PC-3 (cell line): ENCODE measurements at regions not wholly inside any gene's neighbourhood (a gene's known extent, or its start where the extent isn't known, plus 50 kb on each side); places are given as distances from the start of the nearest gene placed in this dataset.

ENCODE experiments used
- ATAC-seq: fragments of 200-7000 bp; cut with Tn5 transposase; 2 replicates; pipeline ENCODE4 v1.9.1; 2020; ENCODE audit warnings: mild to moderate bottlenecking, moderate library complexity
- BruUV-seq: library from RNA; stranded (reverse); fragments of 400-500 nt; replicated peaks from 2 replicates; lab custom pipeline; 2021; lab: Mats Ljungman, UMichigan
- CTCF ChIA-PET: fragments of 300-600 bp; sonication (Branson Sonifier 250); formaldehyde crosslinking; loops from one replicate; lab custom pipeline; 2022; ENCODE audit warnings: antibody characterized with exemption; lab: Charles Lee
- POLR2A ChIA-PET: fragments of 300-600 bp; sonication (Branson Sonifier 250); formaldehyde crosslinking; loops from one replicate; lab custom pipeline; 2022; ENCODE audit warnings: antibody characterized with exemption; ENCODE audit not compliant: unreplicated experiment; lab: Charles Lee
- DNase-seq: peaks from one replicate; pipeline ENCODE4 v3.0.0-alpha.2; 2015
- H2AFZ ChIP-seq: fragments of 300-600 bp; sonication (generic); 2 replicates; pipeline ENCODE4 v1.6.0; 2016; ENCODE audit warnings: antibody characterized with exemption, low read length
- H3F3A ChIP-seq: fragments of 300-600 bp; sonication (generic); one replicate; pipeline ENCODE4 v1.6.0; 2017; ENCODE audit warnings: antibody characterized with exemption, low read length, control low read depth, mild to moderate bottlenecking; ENCODE audit not compliant: unreplicated experiment
- H3K27ac ChIP-seq: fragments of 300-600 bp; sonication (generic); 2 replicates; pipeline ENCODE4 v1.5.1; 2016; ENCODE audit warnings: mild to moderate bottlenecking, low read length
- H3K27me3 ChIP-seq: fragments of 300-600 bp; sonication (generic); 2 replicates; pipeline ENCODE4 v1.6.1; 2016; ENCODE audit warnings: low read length, mixed read lengths
- H3K36me3 ChIP-seq: fragments of 300-600 bp; sonication (generic); 2 replicates; pipeline ENCODE4 v1.6.1; 2016; ENCODE audit warnings: low read depth, mixed run types, low read length, mixed read lengths
- H3K4me1 ChIP-seq: fragments of 300-600 bp; sonication (generic); 2 replicates; pipeline ENCODE4 v1.5.1; 2016; ENCODE audit warnings: low read length; ENCODE audit not compliant: insufficient read depth
- H3K4me2 ChIP-seq: fragments of 300-600 bp; sonication (generic); 2 replicates; pipeline ENCODE4 v1.6.0; 2016; ENCODE audit warnings: low read length
- H3K4me3 ChIP-seq: fragments of 300-600 bp; sonication (generic); 2 replicates; pipeline ENCODE4 v1.5.1; 2016; ENCODE audit warnings: mild to moderate bottlenecking, low read length, mixed read lengths
- H3K79me2 ChIP-seq: fragments of 300-600 bp; sonication (generic); 2 replicates; pipeline ENCODE4 v1.6.1; 2017; ENCODE audit warnings: low read length, mixed read lengths
- H3K9ac ChIP-seq: fragments of 300-600 bp; sonication (generic); 2 replicates; pipeline ENCODE4 v1.6.0; 2016; ENCODE audit warnings: mild to moderate bottlenecking, low read length
- H3K9me2 ChIP-seq: fragments of 300-600 bp; sonication (generic); replicated peaks from 2 replicates; pipeline ENCODE4 v1.6.1; 2016; ENCODE audit warnings: mixed run types, low read length, mixed read lengths
- H3K9me3 ChIP-seq: fragments of 300-600 bp; sonication (generic); 2 replicates; pipeline ENCODE4 v1.6.1; 2016; ENCODE audit warnings: low read length, mixed read lengths
- H4K20me1 ChIP-seq: fragments of 300-600 bp; sonication (generic); 2 replicates; pipeline ENCODE4 v1.6.1; 2016; ENCODE audit warnings: low read length, mixed read lengths
- EZH2 ChIP-seq: fragments of 300-600 bp; sonication (generic); IDR thresholded peaks from one replicate; pipeline ENCODE4 v1.6.1; 2017; ENCODE audit warnings: antibody characterized with exemption, mild to moderate bottlenecking, low read length; ENCODE audit not compliant: unreplicated experiment
- EZH2phosphoT487 ChIP-seq: fragments of 300-600 bp; sonication (generic); IDR thresholded peaks from 2 replicates; pipeline ENCODE4 v1.6.1; 2018; ENCODE audit warnings: mild to moderate bottlenecking, antibody characterized with exemption, low read length, borderline replicate concordance
- intact Hi-C: fragments of 100-400 bp; cut with micrococcal nuclease; formaldehyde crosslinking; loops from 2 replicates; pipeline ENCODE4 v1.9.0; 2023
- TF ChIP-seq, protein P1 (sequence below): fragments of 300-600 bp; sonication (generic); conservative IDR thresholded peaks from 2 replicates; pipeline ENCODE4 v1.5.1; 2017; ENCODE audit warnings: antibody characterized with exemption, low read depth, mild to moderate bottlenecking, low read length

DNA sequence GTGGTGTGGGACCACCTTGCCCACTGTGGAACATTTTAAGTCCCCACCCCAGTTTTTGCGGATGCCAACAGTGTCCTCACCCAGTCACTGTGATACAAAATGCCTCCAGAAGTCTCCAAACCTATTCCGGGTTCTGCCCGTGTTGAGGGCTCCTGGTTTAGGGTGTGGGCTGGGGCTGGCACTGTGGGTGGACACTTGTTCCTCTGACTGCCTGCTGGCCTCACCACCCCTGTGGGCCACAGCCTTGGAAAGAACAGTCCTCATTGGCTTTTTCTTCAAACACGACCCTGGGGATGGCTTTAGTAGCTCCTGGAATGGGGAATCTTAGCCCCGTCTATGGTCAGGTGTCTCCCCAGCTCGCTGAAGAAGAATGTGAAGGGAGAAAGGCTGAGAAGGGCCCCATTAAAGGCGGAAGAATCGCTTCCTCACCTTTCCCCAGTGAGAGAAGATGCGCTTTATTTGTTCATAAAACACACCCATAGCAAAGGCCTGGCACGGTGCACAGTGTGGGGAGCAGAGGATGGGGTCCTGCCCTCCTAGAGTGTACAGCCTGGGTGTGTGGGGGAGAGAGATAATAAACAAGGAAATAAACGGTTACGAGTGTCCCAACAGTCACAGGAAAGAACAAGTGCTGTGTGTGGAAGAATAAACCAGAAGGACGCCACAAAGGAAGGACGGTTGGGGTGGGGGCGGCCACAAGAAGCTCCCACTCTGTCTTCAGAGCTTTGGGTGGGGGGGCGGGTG is 56.3 kb upstream of the SLC22A11 start:
- Histone ChIP-seq H3K27me3 (peaks cover 73% of the 10 kb centered on the region), H3K9ac (no peak overlapping the region), H4K20me1 (no peaks in the 10 kb centered on the region), H3K9me3 (no peaks in the 10 kb centered on the region), H3K4me2 (no peak overlapping the region), H3K79me2 (no peaks in the 10 kb centered on the region), H3F3A (no peaks in the 10 kb centered on the region), H3K9me2 (no peaks in the 10 kb centered on the region), H3K4me1 (no peaks in the 10 kb centered on the region; the same call in 1 of the 2 replicates), H3K36me3 (no peaks in the 10 kb centered on the region), H3K27ac (no peak overlapping the region), H3K4me3 (no peak overlapping the region), H2AFZ (no peak overlapping the region)
- ATAC-seq (no peak), DNase-seq (no peak)
- TF ChIP-seq EZH2phosphoT487 (no peak), EZH2 (no peak)
- TF ChIP-seq, protein P1, sequence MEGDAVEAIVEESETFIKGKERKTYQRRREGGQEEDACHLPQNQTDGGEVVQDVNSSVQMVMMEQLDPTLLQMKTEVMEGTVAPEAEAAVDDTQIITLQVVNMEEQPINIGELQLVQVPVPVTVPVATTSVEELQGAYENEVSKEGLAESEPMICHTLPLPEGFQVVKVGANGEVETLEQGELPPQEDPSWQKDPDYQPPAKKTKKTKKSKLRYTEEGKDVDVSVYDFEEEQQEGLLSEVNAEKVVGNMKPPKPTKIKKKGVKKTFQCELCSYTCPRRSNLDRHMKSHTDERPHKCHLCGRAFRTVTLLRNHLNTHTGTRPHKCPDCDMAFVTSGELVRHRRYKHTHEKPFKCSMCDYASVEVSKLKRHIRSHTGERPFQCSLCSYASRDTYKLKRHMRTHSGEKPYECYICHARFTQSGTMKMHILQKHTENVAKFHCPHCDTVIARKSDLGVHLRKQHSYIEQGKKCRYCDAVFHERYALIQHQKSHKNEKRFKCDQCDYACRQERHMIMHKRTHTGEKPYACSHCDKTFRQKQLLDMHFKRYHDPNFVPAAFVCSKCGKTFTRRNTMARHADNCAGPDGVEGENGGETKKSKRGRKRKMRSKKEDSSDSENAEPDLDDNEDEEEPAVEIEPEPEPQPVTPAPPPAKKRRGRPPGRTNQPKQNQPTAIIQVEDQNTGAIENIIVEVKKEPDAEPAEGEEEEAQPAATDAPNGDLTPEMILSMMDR = no peak
- ChIA-PET POLR2A (no interaction called here), CTCF (no interaction called here)
- intact Hi-C loops = no loop called here
- no TSS peak for BruUV-seq

DNA sequence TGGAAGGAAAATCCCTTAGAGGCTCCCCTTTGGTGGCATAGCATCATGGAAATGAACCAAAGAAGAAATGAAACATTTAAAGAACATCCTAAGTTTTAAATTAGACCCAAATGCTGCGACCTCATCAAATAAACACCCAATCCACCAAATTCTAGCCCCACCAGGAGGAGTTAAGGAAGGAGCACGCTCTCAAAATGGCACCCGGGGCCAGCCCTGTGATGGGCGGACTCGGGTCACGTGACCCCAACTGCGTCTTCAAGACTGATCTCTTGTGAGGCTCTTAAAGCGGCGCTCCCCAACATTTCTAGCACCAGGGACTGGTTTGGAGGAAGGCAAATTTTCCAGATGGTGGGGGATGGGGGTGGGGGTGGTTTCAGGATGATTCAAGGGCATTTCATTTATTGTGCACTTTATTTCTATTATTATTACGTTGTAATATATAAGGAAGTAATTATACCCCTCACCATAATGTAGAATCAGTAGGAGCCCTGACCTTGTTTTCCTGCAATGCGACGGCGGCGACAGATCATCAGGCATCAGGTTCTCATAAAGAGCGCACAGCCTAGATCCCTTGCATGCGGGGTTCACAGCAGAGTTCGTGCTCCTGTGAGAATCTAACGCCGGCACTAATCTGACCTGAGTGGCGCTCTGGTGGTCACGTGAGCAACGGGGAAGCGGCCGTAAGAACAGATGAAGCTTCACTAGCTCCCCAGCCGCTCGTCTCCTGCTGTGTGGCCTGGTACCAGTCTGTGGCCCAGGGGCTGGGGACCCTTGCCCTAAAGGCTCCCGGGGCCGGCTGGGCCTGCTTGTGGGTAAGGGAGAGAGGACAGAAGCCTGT is 55.3 kb upstream of the SLC22A11 start:
- Histone ChIP-seq H3K36me3 (no peaks in the 10 kb centered on the region), H3K27me3 (peaks cover 75% of the 10 kb centered on the region), H3K27ac (no peak overlapping the region), H3K4me2 (no peak overlapping the region), H2AFZ (no peak overlapping the region), H3K4me1 (no peaks in the 10 kb centered on the region; the same call in 1 of the 2 replicates), H3K79me2 (no peaks in the 10 kb centered on the region), H3K9me2 (no peaks in the 10 kb centered on the region), H3K9me3 (no peaks in the 10 kb centered on the region), H4K20me1 (no peaks in the 10 kb centered on the region), H3K9ac (no peak overlapping the region), H3F3A (no peaks in the 10 kb centered on the region), H3K4me3 (no peak overlapping the region)
- intact Hi-C loops = no loop called here
- CTCF ChIA-PET = no interaction called here
- POLR2A ChIA-PET = interaction anchor here (0.6 kb wide), 1 partner anchor 13 kb away, joined by 3 read pairs; no protein-coding TSS in a partner anchor
- DNase-seq = no peak
- no peak for ATAC-seq
- TF ChIP-seq, protein P1 = no peak
- TF ChIP-seq EZH2phosphoT487 (no peak), EZH2 (no peak)
- no TSS peak for BruUV-seq
